ENCODE measurements at regions not wholly inside any gene's neighbourhood (a gene's known extent, or its start where the extent isn't known, plus 50 kb on each side); places are given as distances from the start of the nearest gene placed in this dataset.

DNA sequence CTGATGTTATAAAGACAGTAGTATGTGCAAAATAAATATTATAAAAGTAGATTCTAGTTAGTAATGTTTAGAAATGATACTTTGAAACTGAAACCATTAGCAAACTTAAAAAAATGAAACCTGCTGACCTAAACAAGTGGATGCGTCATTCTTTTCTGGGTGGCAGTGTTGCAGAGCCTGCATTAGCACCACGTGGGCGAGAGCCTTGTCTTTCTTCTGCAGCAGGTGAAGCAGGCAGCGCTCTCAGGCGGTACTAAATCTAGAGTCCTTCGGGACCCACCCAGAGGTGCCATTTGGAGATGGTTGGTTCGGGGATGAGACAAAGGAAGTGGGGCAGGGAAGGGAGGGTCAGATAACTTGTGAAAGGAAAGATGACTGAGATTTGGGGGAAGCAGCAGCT lies 759.1 kb upstream of the IGFBP3 start:
- no peak for TF ChIP-seq MAZ (IDR thresholded peaks at IDR 0.05; ENCODE audit: borderline replicate concordance, low read depth, low read length)
- TF ChIP-seq, protein P1, sequence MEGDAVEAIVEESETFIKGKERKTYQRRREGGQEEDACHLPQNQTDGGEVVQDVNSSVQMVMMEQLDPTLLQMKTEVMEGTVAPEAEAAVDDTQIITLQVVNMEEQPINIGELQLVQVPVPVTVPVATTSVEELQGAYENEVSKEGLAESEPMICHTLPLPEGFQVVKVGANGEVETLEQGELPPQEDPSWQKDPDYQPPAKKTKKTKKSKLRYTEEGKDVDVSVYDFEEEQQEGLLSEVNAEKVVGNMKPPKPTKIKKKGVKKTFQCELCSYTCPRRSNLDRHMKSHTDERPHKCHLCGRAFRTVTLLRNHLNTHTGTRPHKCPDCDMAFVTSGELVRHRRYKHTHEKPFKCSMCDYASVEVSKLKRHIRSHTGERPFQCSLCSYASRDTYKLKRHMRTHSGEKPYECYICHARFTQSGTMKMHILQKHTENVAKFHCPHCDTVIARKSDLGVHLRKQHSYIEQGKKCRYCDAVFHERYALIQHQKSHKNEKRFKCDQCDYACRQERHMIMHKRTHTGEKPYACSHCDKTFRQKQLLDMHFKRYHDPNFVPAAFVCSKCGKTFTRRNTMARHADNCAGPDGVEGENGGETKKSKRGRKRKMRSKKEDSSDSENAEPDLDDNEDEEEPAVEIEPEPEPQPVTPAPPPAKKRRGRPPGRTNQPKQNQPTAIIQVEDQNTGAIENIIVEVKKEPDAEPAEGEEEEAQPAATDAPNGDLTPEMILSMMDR (conservative IDR thresholded peaks at IDR 0.05; ENCODE audit: low read depth, low read length) = no peak

Data from IMR-90 (cell line).